ENCODE measurements at regions not wholly inside any gene's neighbourhood (a gene's known extent, or its start where the extent isn't known, plus 50 kb on each side); places are given as distances from the start of the nearest gene placed in this dataset.

DNA sequence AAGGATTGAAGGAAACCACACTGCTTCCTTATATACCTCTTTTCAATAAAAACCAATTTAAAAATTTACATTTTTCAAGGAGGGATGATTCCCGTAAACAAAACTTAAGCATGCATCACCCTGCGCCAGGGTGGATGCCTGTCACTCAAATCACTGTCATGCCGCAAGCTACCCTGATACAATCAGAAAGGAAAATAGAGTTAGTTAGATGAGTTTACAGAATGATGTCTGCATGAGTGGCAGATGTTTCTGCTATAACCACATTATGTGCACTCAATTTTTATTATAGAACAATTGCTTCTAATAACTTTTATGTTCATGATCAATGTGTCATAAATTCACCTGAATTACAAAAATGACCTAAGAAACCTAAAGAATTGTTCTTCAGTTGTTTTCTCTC lies 123.4 kb upstream of the ADGRL4 start:
- intact Hi-C loops (cut with DNase I), result no loop called here
- no peaks in the 10 kb centered on the region for H3K9me3 ChIP-seq (replicated peaks in 1 of 3)
- TF ChIP-seq POLR2A (IDR thresholded peaks at IDR 0.05), result no peak
- TF ChIP-seq, protein P1, sequence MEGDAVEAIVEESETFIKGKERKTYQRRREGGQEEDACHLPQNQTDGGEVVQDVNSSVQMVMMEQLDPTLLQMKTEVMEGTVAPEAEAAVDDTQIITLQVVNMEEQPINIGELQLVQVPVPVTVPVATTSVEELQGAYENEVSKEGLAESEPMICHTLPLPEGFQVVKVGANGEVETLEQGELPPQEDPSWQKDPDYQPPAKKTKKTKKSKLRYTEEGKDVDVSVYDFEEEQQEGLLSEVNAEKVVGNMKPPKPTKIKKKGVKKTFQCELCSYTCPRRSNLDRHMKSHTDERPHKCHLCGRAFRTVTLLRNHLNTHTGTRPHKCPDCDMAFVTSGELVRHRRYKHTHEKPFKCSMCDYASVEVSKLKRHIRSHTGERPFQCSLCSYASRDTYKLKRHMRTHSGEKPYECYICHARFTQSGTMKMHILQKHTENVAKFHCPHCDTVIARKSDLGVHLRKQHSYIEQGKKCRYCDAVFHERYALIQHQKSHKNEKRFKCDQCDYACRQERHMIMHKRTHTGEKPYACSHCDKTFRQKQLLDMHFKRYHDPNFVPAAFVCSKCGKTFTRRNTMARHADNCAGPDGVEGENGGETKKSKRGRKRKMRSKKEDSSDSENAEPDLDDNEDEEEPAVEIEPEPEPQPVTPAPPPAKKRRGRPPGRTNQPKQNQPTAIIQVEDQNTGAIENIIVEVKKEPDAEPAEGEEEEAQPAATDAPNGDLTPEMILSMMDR (IDR thresholded peaks at IDR 0.05), result no peak
- no peak overlapping the region for H3K4me3 ChIP-seq
- no peaks in the 10 kb centered on the region for H3K4me1 ChIP-seq (replicated peaks in 1 of 2)
- WGBS, 4 donors, result 51 to 74% (median 64%) methylated on average over 3 of the region's 3 CpGs
- H3K36me3 ChIP-seq (replicated peaks in 1 of 2), result no peaks in the 10 kb centered on the region
- H3K27me3 ChIP-seq, result no peaks in the 10 kb centered on the region
- no peak overlapping the region for H3K27ac ChIP-seq
- DNase-seq, result no peak

DNA sequence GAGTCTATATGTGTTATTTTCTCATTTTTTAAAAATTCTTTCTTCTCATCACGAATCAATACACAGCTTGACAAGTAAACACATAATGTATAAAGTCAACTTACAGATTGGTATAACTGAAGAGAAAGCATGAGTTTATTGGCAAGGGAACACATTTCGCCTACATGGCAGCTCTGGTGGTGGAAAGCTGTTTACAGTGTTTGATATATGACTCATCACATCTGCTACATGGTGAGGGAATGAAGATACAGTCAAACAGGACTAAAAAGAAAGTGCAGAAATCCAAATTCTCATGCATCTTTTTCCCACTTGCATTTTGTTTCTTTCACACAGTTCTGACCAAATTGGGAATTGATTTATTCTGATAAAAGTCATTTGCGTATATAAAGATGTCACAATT lies 122.2 kb upstream of the ADGRL4 start:
- Histone ChIP-seq H3K4me1 (replicated peaks in 1 of 2) (no peaks in the 10 kb centered on the region), H3K9me3 (replicated peaks in 1 of 3) (no peaks in the 10 kb centered on the region), H3K4me3 (no peak overlapping the region), H3K36me3 (replicated peaks in 1 of 2) (no peaks in the 10 kb centered on the region), H3K27me3 (no peaks in the 10 kb centered on the region), H3K27ac (no peak overlapping the region)
- WGBS, 4 donors, result 74 to 82% (median 78%) methylated on average over 3 of the region's 3 CpGs
- TF ChIP-seq POLR2A (IDR thresholded peaks at IDR 0.05), result no peak
- TF ChIP-seq, protein P1 (IDR thresholded peaks at IDR 0.05), result no peak
- DNase-seq, result no peak
- intact Hi-C loops (cut with DNase I), result no loop called here

DNA sequence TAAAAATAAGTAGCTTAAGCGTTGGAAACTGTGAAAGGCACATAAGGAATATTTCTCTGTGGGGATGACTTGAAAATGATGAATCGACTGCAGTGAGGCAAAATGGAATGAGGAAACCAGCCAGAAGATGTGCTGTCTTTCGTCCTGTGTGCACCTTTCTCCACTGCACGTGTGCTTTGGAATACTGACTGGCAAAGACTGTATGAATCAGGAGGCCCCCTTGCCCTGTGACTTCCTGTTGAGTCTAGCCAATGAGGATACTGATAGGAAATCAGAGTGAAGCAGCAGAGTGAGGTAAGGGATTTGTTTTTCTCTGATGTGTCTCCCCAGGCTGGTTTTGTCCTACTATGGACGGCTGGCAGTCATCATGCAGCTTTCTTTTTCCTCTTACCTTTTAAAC lies 118.2 kb upstream of the ADGRL4 start:
- no peaks in the 10 kb centered on the region for H3K9me3 ChIP-seq (replicated peaks in 1 of 3)
- 57 to 70% (median 62%) methylated on average over 5 of the region's 5 CpGs for WGBS, 4 donors
- no peak overlapping the region for H3K4me3 ChIP-seq
- no peaks in the 10 kb centered on the region for H3K4me1 ChIP-seq (replicated peaks in 1 of 2)
- no peak overlapping the region for H3K27ac ChIP-seq
- intact Hi-C loops (cut with DNase I), result no loop called here
- H3K27me3 ChIP-seq, result no peaks in the 10 kb centered on the region
- TF ChIP-seq, protein P1 (IDR thresholded peaks at IDR 0.05), result no peak
- TF ChIP-seq POLR2A (IDR thresholded peaks at IDR 0.05), result no peak
- DNase-seq, result no peak
- no peaks in the 10 kb centered on the region for H3K36me3 ChIP-seq (replicated peaks in 1 of 2)

DNA sequence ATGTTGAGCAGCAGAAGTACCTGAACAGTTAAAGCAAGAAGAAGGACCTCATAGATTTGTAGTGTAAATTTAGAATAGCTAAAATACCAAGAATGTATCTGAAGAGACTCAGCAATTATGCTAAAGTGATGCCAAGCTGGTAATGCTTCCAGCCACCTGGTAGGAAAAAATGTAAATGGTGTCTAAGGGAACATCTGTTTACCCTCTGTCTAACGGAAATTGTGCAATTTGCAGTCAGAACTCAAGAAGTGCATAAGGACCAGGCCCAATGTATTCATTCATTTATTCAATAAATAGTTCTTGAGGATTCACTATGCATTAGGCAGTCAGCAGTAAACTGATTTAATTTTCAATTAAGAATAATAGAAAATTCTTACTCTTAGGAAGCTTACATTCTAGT lies 116.0 kb upstream of the ADGRL4 start:
- Histone ChIP-seq H3K4me1 (replicated peaks in 1 of 2) (no peaks in the 10 kb centered on the region), H3K9me3 (replicated peaks in 1 of 3) (no peaks in the 10 kb centered on the region), H3K36me3 (replicated peaks in 1 of 2) (no peaks in the 10 kb centered on the region), H3K27ac (no peak overlapping the region), H3K4me3 (no peak overlapping the region), H3K27me3 (no peaks in the 10 kb centered on the region)
- no peak for DNase-seq
- TF ChIP-seq, protein P1 (IDR thresholded peaks at IDR 0.05), result no peak
- TF ChIP-seq POLR2A (IDR thresholded peaks at IDR 0.05), result no peak
- WGBS, 4 donors, result 69 to 86% (median 80%) methylated on average over 1 of the region's 1 CpG
- intact Hi-C loops (cut with DNase I), result no loop called here

Measured in adrenal gland (tissue), 9 donors.